GM12891 (cell line): ENCODE measurements at regions not wholly inside any gene's neighbourhood (a gene's known extent, or its start where the extent isn't known, plus 50 kb on each side); places are given as distances from the start of the nearest gene placed in this dataset.
"Not testable (repeated sequence)": the region's sequence is repeated elsewhere in the genome, so short reads cannot be mapped to it uniquely, and the experiment has no call there.

ENCODE experiments used
- DNase-seq: peaks from one replicate; pipeline ENCODE4 v3.0.0; 2011; ENCODE audit warnings: low spot score; ENCODE audit not compliant: insufficient read length
- FAIRE-seq: peaks from 2 replicates; lab custom pipeline; 2011; peaks lifted over from hg19 to GRCh38; lab: Jason Lieb, UNC
- PAX5 ChIP-seq: IDR thresholded peaks from 2 replicates; pipeline ENCODE4 v1.6.1; 2011; ENCODE audit warnings: low read length, moderate library complexity, mild to moderate bottlenecking; ENCODE audit not compliant: insufficient read depth, severe bottlenecking
- POLR2A ChIP-seq: IDR thresholded peaks from 2 replicates; pipeline ENCODE4 v1.6.1; 2011; ENCODE audit warnings: low read depth, low read length, control low read depth
- POLR2AphosphoS5 ChIP-seq: IDR thresholded peaks from 2 replicates; pipeline ENCODE4 v1.6.1; 2011; ENCODE audit warnings: low read depth, low read length, control low read depth
- POU2F2 ChIP-seq: IDR thresholded peaks from 2 replicates; pipeline ENCODE4 v1.6.1; 2011; ENCODE audit warnings: low read depth, mild to moderate bottlenecking, control low read depth, low read length, moderate library complexity
- SPI1 ChIP-seq: IDR thresholded peaks from 2 replicates; pipeline ENCODE4 v1.6.1; 2011; ENCODE audit warnings: low read depth, low read length, control low read depth
- TAF1 ChIP-seq: IDR thresholded peaks from 2 replicates; pipeline ENCODE4 v1.6.1; 2011; ENCODE audit warnings: low read depth, low read length, control low read depth

DNA sequence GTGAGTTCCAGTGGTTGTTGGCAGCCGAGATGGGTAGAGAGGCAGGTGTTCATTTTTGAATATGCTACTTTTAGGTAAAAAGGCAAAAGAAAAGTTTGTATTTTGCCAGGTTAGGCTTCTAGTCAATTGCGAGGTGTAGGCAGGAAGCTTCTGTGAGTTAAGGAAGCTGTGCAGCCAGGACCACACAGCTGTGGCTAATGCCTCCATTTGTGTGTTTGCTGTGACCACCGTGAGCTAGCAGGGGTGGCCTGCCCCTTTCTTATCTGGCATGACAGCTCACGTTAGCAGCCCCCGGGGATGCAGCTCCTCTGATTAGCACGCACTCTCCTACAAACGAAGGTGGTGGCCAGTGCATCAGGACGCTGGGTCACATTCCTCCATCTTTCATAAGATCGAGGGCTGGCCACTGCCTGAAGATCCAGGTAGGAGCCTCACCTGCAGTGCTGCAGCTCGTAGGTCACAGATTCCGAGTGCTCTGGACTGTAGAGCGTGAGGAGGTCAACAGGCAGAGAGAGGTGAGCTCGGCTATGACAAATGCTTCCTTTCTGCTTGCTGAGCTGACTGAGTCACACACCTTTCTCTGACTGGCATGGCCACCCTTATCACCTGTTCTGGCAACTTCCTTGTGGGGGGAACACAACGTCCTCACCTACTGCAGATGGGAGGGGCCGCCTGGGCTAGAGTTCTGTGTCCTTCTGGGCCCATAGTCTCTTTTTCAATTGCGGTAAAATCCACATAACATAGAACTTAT, 244.4 kb downstream of the HS3ST3B1 start:
- FAIRE-seq (no peak), DNase-seq (no peak)
- no peak for TF ChIP-seq POLR2A

GRCh38 chr17:14541714-14542113, 240.8 kb downstream of the HS3ST3B1 start:
- DNase-seq = no peak
- no peak for FAIRE-seq
- TF ChIP-seq POU2F2 (no peak), POLR2AphosphoS5 (no peak), SPI1 (no peak), TAF1 (no peak), PAX5 (no peak), POLR2A (no peak)

- no peak for DNase-seq
- FAIRE-seq = no peak
- TF ChIP-seq POLR2A (no peak), PAX5 (no peak), POLR2AphosphoS5 (no peak), SPI1 (no peak), TAF1 (no peak)
Observed at GRCh38 chr17:14539801-14540200, 238.9 kb downstream of the HS3ST3B1 start.

DNA sequence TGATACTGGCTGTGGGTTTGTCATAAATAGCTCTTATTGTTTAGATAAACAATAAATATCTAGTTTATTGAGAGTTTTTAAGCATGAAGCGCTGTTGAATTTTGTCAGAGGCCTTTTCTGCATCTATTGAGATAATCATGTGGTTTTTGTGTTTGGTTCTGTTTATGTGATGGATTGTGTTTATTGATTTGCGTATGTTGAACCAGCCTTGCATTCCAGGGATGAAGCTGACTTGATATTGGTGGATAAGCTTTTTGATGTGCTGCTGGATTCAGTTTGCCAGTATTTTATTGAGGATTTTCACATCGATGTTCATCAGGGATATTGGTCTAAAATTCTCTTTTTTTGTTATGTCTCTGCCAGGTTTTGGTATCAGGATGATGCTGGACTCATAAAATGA, 231.4 kb downstream of the HS3ST3B1 start:
- not testable (repeated sequence) for FAIRE-seq, DNase-seq

GRCh38 chr17:14525551-14526455, 224.9 kb downstream of the HS3ST3B1 start:
- FAIRE-seq = no peak

DNA sequence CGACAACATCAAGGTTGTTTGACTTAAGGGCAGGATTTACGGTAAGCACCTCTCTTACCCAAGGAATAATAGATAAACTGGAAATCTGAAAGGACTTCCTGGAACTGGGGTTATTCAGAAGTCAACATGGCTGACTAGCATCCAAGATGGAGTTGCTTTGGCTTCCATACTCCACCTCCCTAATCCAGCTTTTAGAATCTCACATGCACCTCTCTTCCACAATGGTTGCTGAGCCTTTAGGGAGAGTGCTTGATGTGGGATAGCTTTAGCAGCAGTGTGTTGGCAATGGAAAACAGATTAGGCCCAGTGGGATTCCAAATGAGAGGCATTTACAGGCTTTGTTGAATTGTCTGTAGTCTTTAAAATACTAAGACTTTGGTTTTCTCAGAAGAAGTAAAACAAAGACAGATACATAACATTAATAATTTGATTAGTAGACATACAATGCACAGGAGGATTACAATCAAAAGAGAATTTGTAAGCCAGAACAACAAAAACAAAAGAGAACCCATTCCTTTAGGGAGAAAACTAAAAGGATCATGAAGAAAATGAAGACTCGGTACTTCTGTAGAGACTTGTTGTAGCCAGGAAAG, 222.0 kb downstream of the HS3ST3B1 start:
- TF ChIP-seq PAX5 = no peak
- TF ChIP-seq POLR2AphosphoS5 = no peak
- no peak for TF ChIP-seq SPI1
- TF ChIP-seq POLR2A = no peak
- no peak for DNase-seq
- FAIRE-seq = no peak

More at GRCh38 chr17:14525551-14526455, 224.9 kb downstream of the HS3ST3B1 start:
- DNase-seq = no peak
- TF ChIP-seq POU2F2 = no peak
- no peak for TF ChIP-seq POLR2A
- no peak for TF ChIP-seq POLR2AphosphoS5
- no peak for TF ChIP-seq PAX5

- not testable (repeated sequence) for FAIRE-seq, DNase-seq
Observed at GRCh38 chr17:14518919-14519318, 218.0 kb downstream of the HS3ST3B1 start.

DNA sequence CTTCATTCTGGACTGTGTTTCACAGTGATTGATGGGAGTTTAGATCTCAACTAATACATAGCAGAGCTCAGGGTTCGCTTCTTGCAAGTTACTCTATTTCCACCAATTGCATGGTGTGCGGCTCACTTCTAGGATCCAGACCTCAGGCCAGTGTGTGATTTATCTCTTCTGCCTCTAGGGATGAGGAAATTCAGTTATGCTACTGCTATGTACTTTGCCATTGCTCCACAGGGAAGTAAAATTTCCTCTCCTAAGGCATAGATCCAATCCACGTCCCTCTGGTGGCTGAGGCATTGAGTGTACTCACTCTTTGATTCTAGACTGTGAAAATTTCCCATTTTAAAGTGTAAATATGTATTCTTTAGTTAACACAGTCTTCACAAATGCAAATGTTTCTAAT, 214.1 kb downstream of the HS3ST3B1 start:
- TF ChIP-seq POLR2AphosphoS5 (no peak), POU2F2 (no peak), TAF1 (no peak), SPI1 (no peak), POLR2A (no peak), PAX5 (no peak)
- no peak for FAIRE-seq
- DNase-seq = no peak

DNA sequence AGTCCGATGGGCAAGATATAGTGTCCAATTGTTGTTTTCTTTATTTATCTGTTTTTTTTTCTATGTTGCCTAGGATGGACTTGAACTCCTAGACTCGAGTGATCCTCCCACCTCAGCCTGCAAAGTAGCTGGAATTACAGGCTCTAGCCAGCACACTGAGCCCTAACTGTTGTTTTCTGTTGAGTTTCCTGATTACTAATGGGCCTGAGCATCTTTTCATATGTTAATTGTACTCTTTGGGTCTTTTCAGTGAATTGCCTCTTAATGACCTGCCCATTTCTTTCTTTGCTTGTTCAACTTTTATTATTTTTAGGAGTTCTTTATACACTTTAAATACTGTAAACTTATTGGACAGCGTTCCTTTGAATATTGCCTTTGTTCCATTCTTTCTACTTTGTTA, 213.0 kb downstream of the HS3ST3B1 start:
- DNase-seq = no peak
- no peak for TF ChIP-seq POU2F2
- TF ChIP-seq POLR2A = no peak
- no peak for TF ChIP-seq PAX5
- no peak for TF ChIP-seq SPI1
- TF ChIP-seq TAF1 = no peak
- no peak for TF ChIP-seq POLR2AphosphoS5
- FAIRE-seq = no peak

DNA sequence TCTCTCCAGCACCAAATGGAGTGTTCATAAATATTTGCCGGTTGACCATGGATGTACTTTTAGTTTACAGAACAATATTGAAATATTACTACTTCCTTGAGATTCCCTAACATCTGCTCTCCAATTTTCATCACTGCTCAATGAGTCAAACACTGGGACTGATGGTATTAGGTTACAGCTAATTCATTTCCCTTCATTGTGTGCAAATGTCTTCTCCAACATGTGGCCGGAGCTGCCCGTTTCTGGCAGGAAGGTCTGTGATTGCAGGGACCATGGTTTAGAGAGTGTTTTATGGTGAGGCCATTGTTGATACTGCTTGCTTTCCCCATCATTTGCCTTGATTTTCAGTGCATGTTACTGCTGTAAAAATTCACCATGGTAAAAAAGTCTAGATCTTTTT, 209.3 kb downstream of the HS3ST3B1 start:
- DNase-seq (no peak), FAIRE-seq (no peak)
- no peak for TF ChIP-seq POLR2A
- no peak for TF ChIP-seq SPI1
- TF ChIP-seq POU2F2 = no peak
